ENCODE measurements at regions not wholly inside any gene's neighbourhood (a gene's known extent, or its start where the extent isn't known, plus 50 kb on each side); places are given as distances from the start of the nearest gene placed in this dataset.
"Not testable (repeated sequence)": the region's sequence is repeated elsewhere in the genome, so short reads cannot be mapped to it uniquely, and the experiment has no call there.

GRCh38 chr21:26288026-26288425, 117.5 kb upstream of the APP start:
- H3K27me3 Mint-ChIP-seq = no peaks in the 10 kb centered on the region
- no peak overlapping the region for H3K27ac Mint-ChIP-seq
- no peak overlapping the region for H3K4me3 Mint-ChIP-seq
- ATAC-seq (ENCODE audit: low read depth in 2 of 2) (no peak), DNase-seq (no peak)
- H3K4me1 Mint-ChIP-seq = no peaks in the 10 kb centered on the region
- no peaks in the 10 kb centered on the region for H3K36me3 Mint-ChIP-seq
- peaks cover 0 to under 1% (median 0%) of the 10 kb centered on the region in 7 donors for H3K9me3 Mint-ChIP-seq

GRCh38 chr21:26284531-26284930, 114.0 kb upstream of the APP start:
- Mint-ChIP-seq H3K4me3 (no peak overlapping the region), H3K36me3 (no peaks in the 10 kb centered on the region), H3K27ac (no peak overlapping the region), H3K4me1 (no peaks in the 10 kb centered on the region), H3K27me3 (peaks cover 0 to 3% (median 0%) of the 10 kb centered on the region in 3 donors), H3K9me3 (peaks cover 0 to 3% (median 0%) of the 10 kb centered on the region in 7 donors)
- DNase-seq (no peak), ATAC-seq (ENCODE audit: low read depth in 2 of 2) (no peak)

GRCh38 chr21:26282058-26282457, 111.5 kb upstream of the APP start:
- Mint-ChIP-seq H3K27ac (no peak overlapping the region), H3K27me3 (peaks cover 0 to 8% (median 0%) of the 10 kb centered on the region in 3 donors), H3K36me3 (no peaks in the 10 kb centered on the region), H3K4me1 (no peaks in the 10 kb centered on the region), H3K9me3 (peaks cover 0 to 12% (median 2%) of the 10 kb centered on the region in 7 donors), H3K4me3 (no peak overlapping the region)
- ATAC-seq (ENCODE audit: low read depth in 2 of 2) = no peak
- no peak for DNase-seq

- peaks cover 0 to 8% (median 0%) of the 10 kb centered on the region in 3 donors for H3K27me3 Mint-ChIP-seq
- H3K36me3 Mint-ChIP-seq = no peaks in the 10 kb centered on the region
- H3K27ac Mint-ChIP-seq = no peak overlapping the region
- H3K4me3 Mint-ChIP-seq = no peak overlapping the region
- no peak for DNase-seq
- no peak for ATAC-seq (ENCODE audit: low read depth in 2 of 2)
- H3K4me1 Mint-ChIP-seq = no peaks in the 10 kb centered on the region
- peaks cover 0 to 18% (median 2%) of the 10 kb centered on the region in 7 donors for H3K9me3 Mint-ChIP-seq
Measured at GRCh38 chr21:26281506-26281905, 110.9 kb upstream of the APP start.

- no peak for DNase-seq
- H3K4me3 Mint-ChIP-seq = no peak overlapping the region
- H3K4me1 Mint-ChIP-seq = no peaks in the 10 kb centered on the region
- H3K27ac Mint-ChIP-seq = no peak overlapping the region
- ATAC-seq (ENCODE audit: low read depth in 2 of 2) = no peak
- peaks cover 0 to 25% (median 4%) of the 10 kb centered on the region in 7 donors for H3K9me3 Mint-ChIP-seq
- H3K27me3 Mint-ChIP-seq = peaks cover 0 to 8% (median 0%) of the 10 kb centered on the region in 3 donors
- H3K36me3 Mint-ChIP-seq = peaks cover 0 to 2% of the 10 kb centered on the region in 2 donors
Measured at GRCh38 chr21:26280775-26281174, 110.2 kb upstream of the APP start.

GRCh38 chr21:26280148-26280547, 109.6 kb upstream of the APP start:
- peaks cover 0 to 8% of the 10 kb centered on the region in 2 donors for H3K36me3 Mint-ChIP-seq
- H3K4me3 Mint-ChIP-seq = no peak overlapping the region
- H3K4me1 Mint-ChIP-seq = no peaks in the 10 kb centered on the region
- no peak overlapping the region for H3K27ac Mint-ChIP-seq
- DNase-seq (no peak), ATAC-seq (ENCODE audit: low read depth in 2 of 2) (no peak)
- peaks cover 0 to 8% (median 0%) of the 10 kb centered on the region in 3 donors for H3K27me3 Mint-ChIP-seq
- H3K9me3 Mint-ChIP-seq = peaks cover 0 to 32% (median 9%) of the 10 kb centered on the region in 7 donors

DNA sequence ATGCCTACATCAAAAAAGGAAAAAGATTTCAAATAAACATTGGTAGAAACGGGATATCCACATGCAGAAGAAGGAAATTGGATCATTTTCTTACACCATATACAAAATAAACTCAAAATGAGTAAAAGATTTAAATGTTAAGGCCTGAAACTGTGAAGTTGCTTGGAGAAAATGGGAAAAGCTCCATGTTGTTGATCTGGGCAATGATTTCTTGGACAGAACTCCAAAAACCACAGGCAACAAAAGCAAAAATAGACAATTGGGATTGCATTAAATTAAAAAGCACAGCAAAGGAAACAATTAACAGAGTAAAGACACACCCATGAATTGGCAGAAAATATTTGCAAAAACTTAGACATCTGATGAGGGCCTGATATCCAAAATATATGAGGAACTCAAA, 105.2 kb upstream of the APP start:
- H3K4me3 Mint-ChIP-seq = no peak overlapping the region
- H3K27me3 Mint-ChIP-seq = peaks cover 0 to 8% (median 0%) of the 10 kb centered on the region in 3 donors
- peaks cover 18 to 74% (median 41%) of the 10 kb centered on the region in 7 donors for H3K9me3 Mint-ChIP-seq
- DNase-seq (no peak), ATAC-seq (ENCODE audit: low read depth in 2 of 2) (no peak)
- H3K27ac Mint-ChIP-seq = no peak overlapping the region
- H3K36me3 Mint-ChIP-seq = peaks cover 1 to 32% of the 10 kb centered on the region in 2 donors
- no peaks in the 10 kb centered on the region for H3K4me1 Mint-ChIP-seq

DNA sequence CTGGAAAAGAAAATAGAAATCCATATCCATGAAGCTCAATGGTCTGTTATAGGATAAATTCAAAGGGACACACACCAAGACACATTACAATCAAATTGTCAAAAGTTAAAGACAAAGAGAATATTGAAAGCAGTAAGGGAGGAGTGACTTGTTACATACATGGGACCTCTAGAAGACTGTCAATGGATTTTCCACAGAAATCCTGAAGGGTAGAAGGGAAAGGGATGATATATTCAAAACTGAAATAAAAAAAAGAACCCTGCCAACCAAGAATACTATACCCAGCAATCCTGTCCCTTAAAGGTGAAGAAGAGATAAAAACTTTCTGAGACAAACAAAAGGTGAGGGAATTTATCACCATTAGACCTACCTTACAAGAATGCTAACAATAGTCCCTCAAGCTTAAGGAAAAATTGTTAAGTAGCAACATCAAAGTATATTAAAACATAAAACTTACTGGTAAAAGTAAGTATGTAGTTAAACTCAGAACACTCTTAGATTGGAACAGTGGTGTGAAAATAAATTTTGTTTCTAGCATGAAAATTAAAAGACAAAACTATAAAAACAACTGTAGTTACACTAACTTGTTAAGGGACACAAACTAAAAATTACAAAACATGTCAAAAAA, 103.2 kb upstream of the APP start:
- peaks cover 4 to 32% of the 10 kb centered on the region in 2 donors for H3K36me3 Mint-ChIP-seq
- ATAC-seq (ENCODE audit: low read depth in 2 of 2) (no peak), DNase-seq (no peak)
- H3K27ac Mint-ChIP-seq = no peak overlapping the region
- no peaks in the 10 kb centered on the region for H3K4me1 Mint-ChIP-seq
- H3K4me3 Mint-ChIP-seq = no peak overlapping the region
- H3K27me3 Mint-ChIP-seq = peaks cover 0 to 12% (median 8%) of the 10 kb centered on the region in 3 donors
- peaks cover 19 to 77% (median 41%) of the 10 kb centered on the region in 7 donors for H3K9me3 Mint-ChIP-seq

GRCh38 chr21:26267389-26267788, 96.8 kb upstream of the APP start:
- peaks cover 3 to 20% (median 14%) of the 10 kb centered on the region in 7 donors for H3K9me3 Mint-ChIP-seq
- ATAC-seq (ENCODE audit: low read depth in 2 of 2) (no peak), DNase-seq (no peak)
- H3K27ac Mint-ChIP-seq = no peak overlapping the region
- peaks cover 3 to 4% of the 10 kb centered on the region in 2 donors for H3K36me3 Mint-ChIP-seq
- H3K27me3 Mint-ChIP-seq = peaks cover 0 to 18% (median 11%) of the 10 kb centered on the region in 3 donors
- H3K4me3 Mint-ChIP-seq = no peak overlapping the region
- H3K4me1 Mint-ChIP-seq = no peaks in the 10 kb centered on the region

- DNase-seq = no peak
- ATAC-seq (ENCODE audit: low read depth in 2 of 2) = no peak
- Mint-ChIP-seq H3K36me3 (no peaks in the 10 kb centered on the region), H3K4me1 (no peaks in the 10 kb centered on the region), H3K9me3 (peaks cover 0 to 4% (median 0%) of the 10 kb centered on the region in 7 donors), H3K4me3 (no peak overlapping the region), H3K27ac (peak overlapping the region in 1 of 6 donors; percentile 16), H3K27me3 (peaks cover 0 to 11% (median 6%) of the 10 kb centered on the region in 3 donors)
Measured at GRCh38 chr21:26246073-26246472, 75.5 kb upstream of the APP start.

DNA sequence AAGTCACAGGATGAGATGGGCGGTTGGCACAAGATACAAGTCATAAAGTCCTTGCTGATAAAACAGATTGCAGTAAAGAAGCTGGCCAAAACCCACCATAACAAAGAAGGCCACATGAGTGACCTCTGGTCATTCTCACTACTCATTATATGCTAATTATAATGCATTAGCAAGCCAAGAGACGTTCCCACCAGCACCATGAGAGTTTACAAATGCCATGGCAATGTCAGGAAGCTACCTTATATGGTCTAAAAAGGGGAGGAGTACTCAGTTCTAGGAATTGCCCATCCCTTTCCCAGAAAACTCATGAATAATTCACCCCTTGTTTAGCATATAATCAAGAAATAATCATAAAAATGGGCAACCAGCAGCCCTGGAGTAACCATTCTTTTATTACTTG, 74.9 kb upstream of the APP start:
- H3K9me3 Mint-ChIP-seq = peaks cover 0 to 4% (median 0%) of the 10 kb centered on the region in 7 donors
- DNase-seq (no peak), ATAC-seq (ENCODE audit: low read depth in 2 of 2) (no peak)
- no peak overlapping the region for H3K27ac Mint-ChIP-seq
- H3K4me3 Mint-ChIP-seq = no peak overlapping the region
- no peaks in the 10 kb centered on the region for H3K4me1 Mint-ChIP-seq
- peaks cover 0 to 11% (median 6%) of the 10 kb centered on the region in 3 donors for H3K27me3 Mint-ChIP-seq
- no peaks in the 10 kb centered on the region for H3K36me3 Mint-ChIP-seq

- ATAC-seq (ENCODE audit: low read depth in 2 of 2) = no peak
- Mint-ChIP-seq H3K4me1 (no peaks in the 10 kb centered on the region), H3K4me3 (no peak overlapping the region), H3K36me3 (no peaks in the 10 kb centered on the region), H3K27ac (no peak overlapping the region), H3K9me3 (peaks cover 0 to 2% (median 0%) of the 10 kb centered on the region in 7 donors), H3K27me3 (peaks cover 0 to 13% (median 6%) of the 10 kb centered on the region in 3 donors)
- DNase-seq = no peak
Measured at GRCh38 chr21:26238646-26239045, 68.1 kb upstream of the APP start.

- no peak overlapping the region for H3K4me3 Mint-ChIP-seq
- peaks cover 10 to 21% (median 15%) of the 10 kb centered on the region in 3 donors for H3K27me3 Mint-ChIP-seq
- no peaks in the 10 kb centered on the region for H3K36me3 Mint-ChIP-seq
Measured at GRCh38 chr21:26236281-26236680, 65.7 kb upstream of the APP start.

GRCh38 chr21:26233297-26233696, 62.7 kb upstream of the APP start:
- peaks cover 9 to 19% (median 15%) of the 10 kb centered on the region in 3 donors for H3K27me3 Mint-ChIP-seq
- not testable (repeated sequence) for H3K27ac Mint-ChIP-seq; H3K36me3 Mint-ChIP-seq; ATAC-seq (ENCODE audit: low read depth in 2 of 2); H3K4me3 Mint-ChIP-seq; DNase-seq; H3K4me1 Mint-ChIP-seq; H3K9me3 Mint-ChIP-seq

More at GRCh38 chr21:26236281-26236680, 65.7 kb upstream of the APP start:
- ATAC-seq (ENCODE audit: low read depth in 2 of 2) = no peak
- Mint-ChIP-seq H3K27ac (no peak overlapping the region), H3K9me3 (no peaks in the 10 kb centered on the region), H3K4me1 (no peaks in the 10 kb centered on the region)
- DNase-seq = no peak

All from naive B cell (primary cell).